ENCODE measurements at regions not wholly inside any gene's neighbourhood (a gene's known extent, or its start where the extent isn't known, plus 50 kb on each side); places are given as distances from the start of the nearest gene placed in this dataset.

- no peak for ATAC-seq
Observed at GRCh38 chr1:36620142-36620541, 137.4 kb upstream of the CSF3R start.

GRCh38 chr1:36614991-36615390 is 132.3 kb upstream of the CSF3R start:
- no peak for TF ChIP-seq ZFP3 (CRISPR knock-in tag; IDR thresholded peaks at IDR 0.05)
- no peak for TF ChIP-seq PATZ1 (CRISPR knock-in tag; IDR thresholded peaks at IDR 0.05; ENCODE audit: borderline replicate concordance)
- TF ChIP-seq CSDC2 (CRISPR knock-in tag; IDR thresholded peaks at IDR 0.05) = no peak
- no peak for TF ChIP-seq ZNF8 (CRISPR knock-in tag; IDR thresholded peaks at IDR 0.05)
- no peak for TF ChIP-seq TSHZ2 (CRISPR knock-in tag; IDR thresholded peaks at IDR 0.05)
- TF ChIP-seq ZC3H10 (CRISPR knock-in tag; IDR thresholded peaks at IDR 0.05) = no peak
- ATAC-seq = no peak

More at GRCh38 chr1:36620142-36620541, 137.4 kb upstream of the CSF3R start:
- TF ChIP-seq ESRRG (CRISPR knock-in tag; IDR thresholded peaks at IDR 0.05) = no peak
- TF ChIP-seq RARB (CRISPR knock-in tag; IDR thresholded peaks at IDR 0.05) = no peak
- TF ChIP-seq PATZ1 (CRISPR knock-in tag; IDR thresholded peaks at IDR 0.05; ENCODE audit: borderline replicate concordance) = no peak
- TF ChIP-seq ZNF565 (CRISPR knock-in tag; conservative IDR thresholded peaks at IDR 0.05; ENCODE audit: low read depth) = no peak
- TF ChIP-seq TCF4 (CRISPR knock-in tag; IDR thresholded peaks at IDR 0.05; ENCODE audit: borderline replicate concordance) = no peak
- no peak for TF ChIP-seq CREB5 (CRISPR knock-in tag; IDR thresholded peaks at IDR 0.05; ENCODE audit: low read depth)
- no peak for TF ChIP-seq ZFP3 (CRISPR knock-in tag; IDR thresholded peaks at IDR 0.05)
- no peak for TF ChIP-seq CSRNP3 (CRISPR knock-in tag; IDR thresholded peaks at IDR 0.05)
- TF ChIP-seq ZFP30 (CRISPR knock-in tag; IDR thresholded peaks at IDR 0.05) = no peak
- TF ChIP-seq ISL1 (CRISPR knock-in tag; IDR thresholded peaks at IDR 0.05) = no peak
- no peak for TF ChIP-seq TOX (CRISPR knock-in tag; IDR thresholded peaks at IDR 0.05; ENCODE audit: borderline replicate concordance)
- no peak for TF ChIP-seq ARNTL (CRISPR knock-in tag; IDR thresholded peaks at IDR 0.05; ENCODE audit: borderline replicate concordance, low read depth)
- no peak for TF ChIP-seq GLIS3 (CRISPR knock-in tag; IDR thresholded peaks at IDR 0.05)
- TF ChIP-seq ZNF8 (CRISPR knock-in tag; IDR thresholded peaks at IDR 0.05) = no peak
- TF ChIP-seq TSHZ2 (CRISPR knock-in tag; IDR thresholded peaks at IDR 0.05) = no peak
- TF ChIP-seq BACH2 (CRISPR knock-in tag; IDR thresholded peaks at IDR 0.05; ENCODE audit: borderline replicate concordance) = no peak
- no peak for TF ChIP-seq PPARA (CRISPR knock-in tag; IDR thresholded peaks at IDR 0.05; ENCODE audit: borderline replicate concordance)
- no peak for TF ChIP-seq SNAI2 (CRISPR knock-in tag; IDR thresholded peaks at IDR 0.05)
- no peak for TF ChIP-seq POU6F1 (CRISPR knock-in tag; IDR thresholded peaks at IDR 0.05; ENCODE audit: borderline replicate concordance, low read depth)
